ENCODE measurements at regions not wholly inside any gene's neighbourhood (a gene's known extent, or its start where the extent isn't known, plus 50 kb on each side); places are given as distances from the start of the nearest gene placed in this dataset.

DNA sequence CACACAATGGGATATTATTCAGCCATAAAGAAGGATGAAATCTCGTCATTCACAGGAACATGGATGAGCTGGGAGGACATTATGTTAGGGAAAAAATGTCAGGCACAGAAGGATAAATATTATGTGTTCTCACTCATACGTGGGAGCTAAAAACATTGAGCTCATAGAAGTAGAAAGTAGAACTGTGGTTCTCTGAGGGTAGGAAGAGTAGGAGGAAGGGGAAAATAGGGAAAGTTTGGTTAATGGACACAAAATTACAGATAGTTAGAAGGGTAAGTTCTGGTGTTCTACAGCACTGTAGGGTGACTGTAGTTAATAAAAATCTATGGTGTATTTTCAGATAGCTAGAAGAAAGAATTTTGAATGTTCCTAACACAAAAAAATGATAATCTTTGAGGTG lies 102.6 kb upstream of the LIPC start:
- TF ChIP-seq POLR2A (IDR thresholded peaks at IDR 0.05), result no peak
- DNase-seq (ENCODE audit: extremely low spot score in 2 of 2), result no peak
- Histone ChIP-seq H3K27me3 (no peaks in the 10 kb centered on the region), H3K9me3 (no peaks in the 10 kb centered on the region), H3K4me3 (no peak overlapping the region), H3K36me3 (no peaks in the 10 kb centered on the region), H3K4me1 (peaks cover 34% of the 10 kb centered on the region), H3K27ac (no peak overlapping the region)
- intact Hi-C loops (cut with DNase I), result no loop called here

DNA sequence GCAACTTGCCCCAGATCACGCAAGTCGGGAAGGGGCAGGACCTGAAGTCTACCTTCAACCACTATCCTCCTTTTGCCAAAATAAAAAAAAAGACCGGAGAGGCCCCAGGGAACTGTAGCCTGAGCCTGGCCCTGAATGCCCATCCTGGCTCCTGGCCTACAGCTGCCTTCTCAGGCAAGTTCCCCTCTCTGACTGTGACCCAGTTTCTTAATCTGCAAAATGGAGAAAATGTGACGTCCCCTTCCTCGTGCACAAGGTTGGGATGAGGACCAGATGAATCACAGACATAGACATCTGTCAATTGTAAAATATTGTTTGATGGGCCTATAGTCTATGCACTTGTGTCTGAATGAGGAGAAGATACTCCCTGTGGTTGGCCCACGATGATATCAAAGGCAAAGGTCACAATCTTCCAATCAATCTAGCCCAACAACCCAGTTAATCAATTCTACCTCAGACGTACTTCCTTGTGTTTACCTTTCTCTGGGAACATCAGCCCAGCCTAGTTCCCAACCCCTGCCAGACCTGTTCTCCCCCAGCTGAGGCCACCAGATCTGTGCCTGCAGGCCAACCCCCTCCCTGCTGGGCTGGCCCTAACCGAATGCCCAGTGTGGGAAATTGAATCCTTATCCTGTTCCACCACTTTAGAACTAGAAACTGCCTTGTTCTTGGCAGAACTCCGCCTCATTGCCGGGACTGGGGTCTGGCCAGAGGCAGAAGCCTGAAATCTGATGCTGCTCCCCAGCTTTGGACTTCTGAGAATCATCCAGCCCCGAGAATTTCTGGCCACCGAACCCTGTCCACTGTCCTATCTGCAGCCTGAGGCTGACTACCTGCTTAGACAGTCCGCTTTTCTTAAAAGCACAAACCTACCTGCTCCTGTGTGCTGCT lies 101.8 kb upstream of the LIPC start:
- Histone ChIP-seq H3K27ac (peak overlapping the region; percentile 68), H3K27me3 (no peaks in the 10 kb centered on the region), H3K36me3 (no peaks in the 10 kb centered on the region), H3K4me3 (no peak overlapping the region), H3K4me1 (peaks cover 34% of the 10 kb centered on the region), H3K9me3 (no peaks in the 10 kb centered on the region)
- no peak for TF ChIP-seq POLR2AphosphoS5 (IDR thresholded peaks at IDR 0.05; ENCODE audit: insufficient read depth in 1 of 2, low read depth in 1 of 2)
- intact Hi-C loops (cut with DNase I), result no loop called here
- no peak for DNase-seq (ENCODE audit: extremely low spot score in 2 of 2)

DNA sequence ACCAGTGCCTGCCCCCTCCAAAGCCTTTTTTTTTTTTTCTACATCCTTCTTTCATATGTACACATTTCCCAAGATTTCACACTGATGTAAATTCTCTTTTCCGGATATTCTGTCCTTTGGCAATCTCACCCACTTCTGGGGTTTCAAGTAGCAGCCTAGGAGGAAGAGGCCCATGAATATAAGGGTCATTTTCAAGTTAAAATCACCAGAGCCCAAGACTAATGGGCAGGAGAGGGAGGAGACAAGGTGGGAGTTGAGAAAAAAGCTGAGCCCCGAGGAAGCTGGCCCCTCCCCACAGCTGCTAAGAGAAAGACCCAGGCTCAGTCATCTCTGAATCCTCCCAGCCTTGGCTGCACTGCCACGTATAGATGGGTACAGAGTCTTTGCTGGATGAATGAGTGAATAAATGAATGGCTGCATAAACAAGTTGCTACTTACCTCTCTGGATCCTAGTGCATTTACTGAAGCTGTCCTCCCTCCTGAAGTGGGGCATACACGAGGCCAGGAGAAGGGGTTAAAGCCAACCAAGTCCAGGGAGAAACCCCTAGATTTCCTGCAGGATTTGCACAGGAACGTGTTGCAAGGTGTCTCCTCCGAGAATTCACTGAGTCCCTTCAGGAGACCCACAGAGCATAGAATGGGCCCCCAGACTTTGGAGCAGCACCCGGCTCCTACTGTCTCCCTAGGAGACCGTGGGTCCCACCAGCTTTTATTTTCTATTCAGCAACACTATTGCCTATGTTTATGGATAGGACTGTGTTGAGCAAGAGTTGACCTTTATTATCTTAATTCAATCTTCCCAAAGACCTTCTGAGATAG lies 100.8 kb upstream of the LIPC start:
- H3K36me3 ChIP-seq, result no peaks in the 10 kb centered on the region
- H3K9me3 ChIP-seq, result no peaks in the 10 kb centered on the region
- DNase-seq (ENCODE audit: extremely low spot score in 2 of 2), result no peak
- H3K27ac ChIP-seq, result peak overlapping the region; percentile 68
- intact Hi-C loops (cut with DNase I), result no loop called here
- no peak for TF ChIP-seq POLR2A (IDR thresholded peaks at IDR 0.05)
- no peak for TF ChIP-seq POLR2AphosphoS5 (IDR thresholded peaks at IDR 0.05; ENCODE audit: insufficient read depth in 1 of 2, low read depth in 1 of 2)
- TF ChIP-seq, protein P1, sequence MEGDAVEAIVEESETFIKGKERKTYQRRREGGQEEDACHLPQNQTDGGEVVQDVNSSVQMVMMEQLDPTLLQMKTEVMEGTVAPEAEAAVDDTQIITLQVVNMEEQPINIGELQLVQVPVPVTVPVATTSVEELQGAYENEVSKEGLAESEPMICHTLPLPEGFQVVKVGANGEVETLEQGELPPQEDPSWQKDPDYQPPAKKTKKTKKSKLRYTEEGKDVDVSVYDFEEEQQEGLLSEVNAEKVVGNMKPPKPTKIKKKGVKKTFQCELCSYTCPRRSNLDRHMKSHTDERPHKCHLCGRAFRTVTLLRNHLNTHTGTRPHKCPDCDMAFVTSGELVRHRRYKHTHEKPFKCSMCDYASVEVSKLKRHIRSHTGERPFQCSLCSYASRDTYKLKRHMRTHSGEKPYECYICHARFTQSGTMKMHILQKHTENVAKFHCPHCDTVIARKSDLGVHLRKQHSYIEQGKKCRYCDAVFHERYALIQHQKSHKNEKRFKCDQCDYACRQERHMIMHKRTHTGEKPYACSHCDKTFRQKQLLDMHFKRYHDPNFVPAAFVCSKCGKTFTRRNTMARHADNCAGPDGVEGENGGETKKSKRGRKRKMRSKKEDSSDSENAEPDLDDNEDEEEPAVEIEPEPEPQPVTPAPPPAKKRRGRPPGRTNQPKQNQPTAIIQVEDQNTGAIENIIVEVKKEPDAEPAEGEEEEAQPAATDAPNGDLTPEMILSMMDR (IDR thresholded peaks at IDR 0.05), result no peak
- H3K4me3 ChIP-seq, result no peak overlapping the region
- H3K4me1 ChIP-seq, result peaks cover 34% of the 10 kb centered on the region
- no peaks in the 10 kb centered on the region for H3K27me3 ChIP-seq

DNA sequence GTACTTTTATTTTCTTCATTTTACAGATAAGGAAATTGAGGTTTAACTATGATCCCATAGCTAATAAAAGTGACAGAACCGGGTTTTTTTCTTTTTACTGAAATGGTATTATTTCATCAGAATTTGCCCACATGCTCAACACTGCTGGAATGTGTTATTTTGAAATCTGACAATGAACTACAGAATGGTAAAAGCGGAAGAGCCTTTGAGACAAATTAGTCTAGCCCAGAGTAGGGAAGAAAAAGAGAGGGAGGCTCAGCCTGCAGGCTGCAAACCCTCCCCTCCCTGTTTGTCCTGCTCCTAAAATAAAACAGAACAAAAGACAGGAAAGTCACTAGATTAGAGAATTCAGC lies 100.3 kb upstream of the LIPC start:
- Histone ChIP-seq H3K36me3 (no peaks in the 10 kb centered on the region), H3K27me3 (no peaks in the 10 kb centered on the region), H3K4me3 (no peak overlapping the region), H3K9me3 (no peaks in the 10 kb centered on the region), H3K27ac (peak overlapping the region; percentile 68), H3K4me1 (peaks cover 34% of the 10 kb centered on the region)
- intact Hi-C loops (cut with DNase I), result no loop called here
- no peak for DNase-seq (ENCODE audit: extremely low spot score in 2 of 2)
- no peak for TF ChIP-seq POLR2AphosphoS5 (IDR thresholded peaks at IDR 0.05; ENCODE audit: insufficient read depth in 1 of 2, low read depth in 1 of 2)
- TF ChIP-seq POLR2A (IDR thresholded peaks at IDR 0.05), result no peak
- TF ChIP-seq, protein P1 (IDR thresholded peaks at IDR 0.05), result no peak

DNA sequence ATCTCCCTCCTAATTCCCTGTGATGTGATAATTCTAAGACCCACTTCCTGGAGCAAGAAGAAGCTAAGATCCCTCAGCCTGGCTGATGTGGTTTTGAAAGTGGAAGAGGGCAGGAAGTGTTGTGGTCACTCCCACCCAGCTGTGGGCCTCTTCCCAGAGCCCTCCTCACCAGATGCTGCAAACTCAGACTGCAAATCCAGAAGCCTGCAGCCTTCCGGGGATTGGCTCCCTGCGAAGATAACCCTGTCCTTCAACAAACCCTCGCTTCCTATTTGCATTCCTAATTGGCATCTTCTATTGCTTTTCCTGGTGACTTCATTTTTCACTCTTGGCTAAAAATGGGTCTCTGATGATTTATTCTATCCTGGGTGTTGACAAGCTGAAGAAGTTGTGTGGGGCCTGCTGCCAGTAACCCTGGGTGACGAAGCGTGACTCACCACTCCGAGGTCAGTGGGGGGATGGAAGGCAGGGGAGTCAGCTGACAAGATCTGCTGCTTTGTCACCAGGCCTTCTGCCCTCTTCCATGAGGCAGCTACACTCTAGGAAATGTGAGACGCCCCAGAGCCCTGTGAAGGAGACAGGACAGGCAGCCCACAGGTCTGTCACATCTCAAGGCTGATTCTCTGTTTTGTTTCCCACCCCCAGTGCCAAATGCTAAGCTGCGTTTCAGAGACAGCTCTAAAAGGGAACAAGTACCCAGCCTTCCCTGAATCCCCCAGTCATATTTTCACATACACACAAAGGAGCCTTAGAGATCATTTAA lies 99.7 kb upstream of the LIPC start:
- Histone ChIP-seq H3K27ac (peak overlapping the region; percentile 90), H3K9me3 (no peaks in the 10 kb centered on the region), H3K27me3 (no peaks in the 10 kb centered on the region), H3K36me3 (no peaks in the 10 kb centered on the region), H3K4me3 (no peak overlapping the region), H3K4me1 (peaks cover 34% of the 10 kb centered on the region)
- peak in 1 of 2 donors; percentile 99 for DNase-seq (ENCODE audit: extremely low spot score in 2 of 2)
- intact Hi-C loops (cut with DNase I), result no loop called here
- peak; percentile 93 for TF ChIP-seq POLR2AphosphoS5 (IDR thresholded peaks at IDR 0.05; ENCODE audit: insufficient read depth in 1 of 2, low read depth in 1 of 2)
- TF ChIP-seq, protein P1 (IDR thresholded peaks at IDR 0.05), result no peak
